OCI-LY1 (cell line): ENCODE measurements at regions not wholly inside any gene's neighbourhood (a gene's known extent, or its start where the extent isn't known, plus 50 kb on each side); places are given as distances from the start of the nearest gene placed in this dataset.

Source experiments
- H2AFZ ChIP-seq: fragments of 200-600 bp; sonication (generic), shearing (Covaris generic); 2 replicates; pipeline ENCODE4 v1.6.0; 2014; ENCODE audit warnings: antibody characterized with exemption, mild to moderate bottlenecking, low read length
- H3F3A ChIP-seq: fragments of 200-600 bp; sonication (generic), shearing (Covaris generic); 2 replicates; pipeline ENCODE4 v1.6.0; 2014; ENCODE audit warnings: mild to moderate bottlenecking, antibody characterized with exemption, low read length, moderate library complexity; ENCODE audit not compliant: insufficient read depth
- H3K27ac ChIP-seq: fragments of 200-600 bp; sonication (generic); 2 replicates; pipeline ENCODE4 v1.5.1; 2014; ENCODE audit warnings: low read length, mixed run types, mild to moderate bottlenecking, low read depth; ENCODE audit not compliant: poor library complexity, severe bottlenecking
- H3K27me3 ChIP-seq: fragments of 200-600 bp; sonication (generic); 2 replicates; pipeline ENCODE4 v1.6.0; 2014; ENCODE audit warnings: antibody characterized with exemption, mild to moderate bottlenecking, low read length, moderate library complexity; ENCODE audit not compliant: insufficient read depth
- H3K36me3 ChIP-seq: fragments of 200-600 bp; sonication (generic); 2 replicates; pipeline ENCODE4 v1.6.1; 2014; ENCODE audit warnings: mild to moderate bottlenecking, antibody characterized with exemption, low read length, moderate library complexity, mixed read lengths; ENCODE audit not compliant: insufficient read depth
- H3K4me1 ChIP-seq: fragments of 200-600 bp; sonication (generic); 2 replicates; pipeline ENCODE4 v1.5.1; 2014; ENCODE audit warnings: mild to moderate bottlenecking, low read length, moderate library complexity; ENCODE audit not compliant: insufficient read depth, severe bottlenecking
- H3K4me2 ChIP-seq: fragments of 200-600 bp; sonication (generic), shearing (Covaris generic); 2 replicates; pipeline ENCODE4 v1.6.1; 2014; ENCODE audit warnings: low read length
- H3K4me3 ChIP-seq: fragments of 200-600 bp; sonication (generic); 2 replicates; pipeline ENCODE4 v1.5.1; 2014; ENCODE audit warnings: low read length, low read depth, mild to moderate bottlenecking, mixed read lengths; ENCODE audit not compliant: poor library complexity, severe bottlenecking
- H3K79me2 ChIP-seq: fragments of 200-600 bp; shearing (Covaris generic); 2 replicates; pipeline ENCODE4 v1.6.1; 2016; ENCODE audit warnings: mixed run types, low read length, mixed read lengths; ENCODE audit not compliant: insufficient read depth
- H3K9ac ChIP-seq: fragments of 200-600 bp; sonication (generic), shearing (Covaris generic); 2 replicates; pipeline ENCODE4 v1.6.1; 2014; ENCODE audit warnings: mild to moderate bottlenecking, low read length, mixed read lengths
- H3K9me2 ChIP-seq: fragments of 200-600 bp; sonication (generic), shearing (Covaris generic); 2 replicates; pipeline ENCODE4 v1.6.1; 2014; ENCODE audit warnings: low read depth, mild to moderate bottlenecking, low read length, mixed read lengths
- H3K9me3 ChIP-seq: fragments of 200-600 bp; shearing (Covaris generic); 2 replicates; pipeline ENCODE4 v1.6.1; 2014; ENCODE audit warnings: low read length, mixed read lengths
- H4K20me1 ChIP-seq: fragments of 200-600 bp; sonication (generic), shearing (Covaris generic); 2 replicates; pipeline ENCODE4 v1.6.0; 2016; ENCODE audit warnings: mild to moderate bottlenecking, low read length; ENCODE audit not compliant: insufficient read depth
- EZH2 ChIP-seq: fragments of 200-600 bp; sonication (generic), shearing (Covaris generic); IDR thresholded peaks from 2 replicates; pipeline ENCODE4 v1.8.0; 2017; ENCODE audit warnings: borderline replicate concordance, mixed run types, mild to moderate bottlenecking, antibody characterized with exemption, low read length, moderate library complexity, mixed read lengths
- TF ChIP-seq, protein P1 (sequence below): fragments of 200-600 bp; sonication (generic), shearing (Covaris generic); IDR thresholded peaks from 2 replicates; pipeline ENCODE4 v1.5.1; 2017; ENCODE audit warnings: mild to moderate bottlenecking, antibody characterized with exemption, low read length, moderate library complexity, mixed read lengths

DNA sequence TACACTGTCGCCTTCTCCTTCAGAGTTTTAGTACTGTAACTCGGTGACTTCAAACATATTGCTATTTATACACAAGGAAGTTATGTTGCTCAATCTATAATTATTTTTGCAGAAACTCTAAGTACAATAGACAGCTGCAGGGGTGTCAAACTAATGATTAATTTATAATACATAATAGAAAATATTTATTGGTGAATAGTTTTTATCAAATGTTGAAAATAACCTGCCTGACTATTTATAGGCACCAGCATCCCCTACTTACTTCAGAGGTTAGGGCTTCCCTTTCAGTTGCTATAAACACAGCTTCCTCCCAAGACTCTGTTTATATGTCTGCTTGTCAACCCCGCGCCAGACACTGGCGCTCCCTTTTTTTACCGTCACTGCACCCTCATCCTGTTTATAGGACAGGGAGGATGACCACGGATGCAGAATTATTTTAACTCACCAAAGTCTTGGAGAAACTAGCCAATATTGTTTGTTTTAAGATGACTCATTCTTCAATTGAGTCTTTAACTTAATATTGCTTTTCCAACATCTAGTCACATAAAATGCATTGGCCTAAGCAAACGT, 225.0 kb downstream of the ALDH8A1 start:
- Histone ChIP-seq H3K36me3 (no peaks in the 10 kb centered on the region), H3K9me2 (no peaks in the 10 kb centered on the region), H4K20me1 (no peaks in the 10 kb centered on the region), H3K9me3 (no peaks in the 10 kb centered on the region), H3K79me2 (no peaks in the 10 kb centered on the region), H3K27ac (no peak overlapping the region), H3K9ac (no peak overlapping the region), H3K4me1 (no peaks in the 10 kb centered on the region), H3K4me3 (no peak overlapping the region), H3F3A (no peaks in the 10 kb centered on the region), H2AFZ (no peak overlapping the region), H3K27me3 (no peaks in the 10 kb centered on the region), H3K4me2 (no peak overlapping the region)
- TF ChIP-seq, protein P1, sequence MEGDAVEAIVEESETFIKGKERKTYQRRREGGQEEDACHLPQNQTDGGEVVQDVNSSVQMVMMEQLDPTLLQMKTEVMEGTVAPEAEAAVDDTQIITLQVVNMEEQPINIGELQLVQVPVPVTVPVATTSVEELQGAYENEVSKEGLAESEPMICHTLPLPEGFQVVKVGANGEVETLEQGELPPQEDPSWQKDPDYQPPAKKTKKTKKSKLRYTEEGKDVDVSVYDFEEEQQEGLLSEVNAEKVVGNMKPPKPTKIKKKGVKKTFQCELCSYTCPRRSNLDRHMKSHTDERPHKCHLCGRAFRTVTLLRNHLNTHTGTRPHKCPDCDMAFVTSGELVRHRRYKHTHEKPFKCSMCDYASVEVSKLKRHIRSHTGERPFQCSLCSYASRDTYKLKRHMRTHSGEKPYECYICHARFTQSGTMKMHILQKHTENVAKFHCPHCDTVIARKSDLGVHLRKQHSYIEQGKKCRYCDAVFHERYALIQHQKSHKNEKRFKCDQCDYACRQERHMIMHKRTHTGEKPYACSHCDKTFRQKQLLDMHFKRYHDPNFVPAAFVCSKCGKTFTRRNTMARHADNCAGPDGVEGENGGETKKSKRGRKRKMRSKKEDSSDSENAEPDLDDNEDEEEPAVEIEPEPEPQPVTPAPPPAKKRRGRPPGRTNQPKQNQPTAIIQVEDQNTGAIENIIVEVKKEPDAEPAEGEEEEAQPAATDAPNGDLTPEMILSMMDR, result no peak
- no peak for TF ChIP-seq EZH2

DNA sequence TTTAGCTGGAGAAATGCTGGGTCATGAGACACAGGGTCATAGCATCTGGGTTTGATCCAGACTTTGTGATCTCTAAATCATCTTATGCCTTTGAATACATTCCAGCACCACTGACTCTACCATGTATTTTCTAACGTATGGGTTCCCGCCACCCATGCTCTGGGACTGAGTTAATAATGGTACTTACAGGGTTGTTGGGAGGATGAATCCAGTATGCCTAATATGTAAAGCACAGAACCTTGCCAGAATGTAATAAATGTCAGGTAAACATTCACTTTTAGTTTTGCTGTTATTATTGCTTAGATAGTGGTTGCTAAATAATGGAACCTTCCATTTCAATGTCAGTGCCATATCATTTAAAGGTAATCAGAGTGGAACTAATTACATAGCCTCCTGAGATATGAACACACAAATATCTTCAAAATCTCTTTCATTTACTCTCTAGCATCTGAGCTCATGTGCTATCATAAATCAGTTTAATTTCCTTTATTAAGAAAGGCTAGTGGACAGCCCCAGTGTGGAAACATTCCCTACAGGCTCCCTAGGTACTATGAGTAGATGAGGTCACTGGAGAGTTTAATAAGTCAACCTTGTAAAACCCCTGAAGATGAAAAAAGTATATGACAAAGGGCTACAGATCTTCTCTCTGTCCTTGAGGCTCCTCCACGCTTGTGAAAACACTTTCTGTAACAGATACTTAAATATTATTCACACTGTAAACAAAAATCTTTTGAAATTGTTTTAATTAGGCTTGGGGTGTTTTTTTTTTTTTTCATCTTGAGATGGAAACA, 226.6 kb downstream of the ALDH8A1 start:
- no peaks in the 10 kb centered on the region for H3K27me3 ChIP-seq
- H3K79me2 ChIP-seq, result no peaks in the 10 kb centered on the region
- H3F3A ChIP-seq, result no peaks in the 10 kb centered on the region
- no peaks in the 10 kb centered on the region for H3K9me3 ChIP-seq
- H3K36me3 ChIP-seq, result no peaks in the 10 kb centered on the region
- no peak for TF ChIP-seq EZH2
- TF ChIP-seq, protein P1, result no peak
- H3K9ac ChIP-seq, result no peak overlapping the region
- no peaks in the 10 kb centered on the region for H4K20me1 ChIP-seq
- H3K4me1 ChIP-seq, result no peaks in the 10 kb centered on the region
- no peak overlapping the region for H3K27ac ChIP-seq
- H3K9me2 ChIP-seq, result no peaks in the 10 kb centered on the region
- H3K4me2 ChIP-seq, result no peak overlapping the region
- no peak overlapping the region for H3K4me3 ChIP-seq
- H2AFZ ChIP-seq, result no peak overlapping the region

DNA sequence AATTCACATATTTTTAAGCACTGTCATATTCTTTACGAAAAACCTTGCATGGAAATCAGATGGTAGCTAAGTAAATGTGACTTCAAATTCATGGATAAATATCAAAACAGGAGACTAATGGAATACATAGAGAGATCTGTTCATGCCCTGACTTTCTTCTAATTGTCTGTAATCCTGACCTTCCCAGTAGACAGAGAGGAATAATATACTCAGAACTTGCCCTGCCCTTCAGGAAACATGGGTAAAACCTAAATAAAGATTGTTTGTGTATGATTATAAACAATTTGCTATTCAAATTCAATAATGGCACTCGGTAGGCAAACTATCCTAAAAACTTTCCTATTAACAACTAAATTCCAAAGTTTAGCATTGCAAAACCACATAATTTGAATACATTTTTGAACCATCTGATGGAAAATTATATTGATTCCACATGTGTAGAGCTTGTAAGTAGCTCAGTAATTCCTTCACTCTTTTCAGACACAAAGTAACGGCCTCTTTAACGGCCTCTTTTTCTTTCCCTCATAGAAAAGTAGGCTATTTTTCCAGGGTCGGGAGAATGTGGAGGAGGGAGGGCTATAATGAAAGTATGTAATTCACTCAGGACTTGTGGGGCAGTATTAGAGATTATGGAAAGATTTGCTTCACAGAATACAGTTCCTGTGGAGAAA, 227.6 kb downstream of the ALDH8A1 start:
- Histone ChIP-seq H4K20me1 (no peaks in the 10 kb centered on the region), H3F3A (no peaks in the 10 kb centered on the region), H3K9ac (no peak overlapping the region), H3K4me3 (no peak overlapping the region), H3K27ac (no peak overlapping the region), H3K27me3 (no peaks in the 10 kb centered on the region), H3K36me3 (no peaks in the 10 kb centered on the region), H3K9me3 (no peaks in the 10 kb centered on the region), H3K4me1 (no peaks in the 10 kb centered on the region), H2AFZ (no peak overlapping the region), H3K79me2 (no peaks in the 10 kb centered on the region), H3K4me2 (no peak overlapping the region), H3K9me2 (no peaks in the 10 kb centered on the region)
- TF ChIP-seq EZH2, result no peak
- TF ChIP-seq, protein P1, result no peak
